ENCODE measurements at regions not wholly inside any gene's neighbourhood (a gene's known extent, or its start where the extent isn't known, plus 50 kb on each side); places are given as distances from the start of the nearest gene placed in this dataset.

DNA sequence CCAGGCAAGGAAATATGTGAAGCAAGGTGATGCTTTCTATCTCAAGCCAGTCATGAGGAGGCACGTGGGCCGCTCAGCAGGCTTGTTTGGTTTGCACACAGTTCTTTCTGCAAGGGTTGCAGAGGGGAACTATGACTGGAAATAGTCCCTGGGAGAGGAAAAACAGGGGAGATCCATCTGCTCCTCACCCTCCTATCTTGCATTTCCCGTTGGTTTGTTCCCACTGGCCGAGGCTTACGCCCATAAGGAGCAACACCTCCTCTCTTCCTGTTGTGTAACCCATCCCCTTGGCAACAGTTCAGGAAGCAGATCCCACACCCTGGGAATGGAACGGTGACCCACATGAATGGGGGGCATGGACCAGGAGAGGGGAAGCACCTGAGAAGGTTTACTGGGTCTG is 72.1 kb upstream of the MAGI1 start:
- Mint-ChIP-seq H3K27ac (ENCODE audit: low read depth) (no peak overlapping the region), H3K9me3 (no peaks in the 10 kb centered on the region), H3K27me3 (peaks cover 59% of the 10 kb centered on the region), H3K4me3 (no peak overlapping the region), H3K4me1 (no peaks in the 10 kb centered on the region), H3K36me3 (ENCODE audit: insufficient read depth) (no peaks in the 10 kb centered on the region)
- ATAC-seq (replicated peaks; ENCODE audit: extremely low read depth, poor library complexity, severe bottlenecking) = no peak
- no peak for DNase-seq (ENCODE audit: low spot score in 2 of 2)

DNA sequence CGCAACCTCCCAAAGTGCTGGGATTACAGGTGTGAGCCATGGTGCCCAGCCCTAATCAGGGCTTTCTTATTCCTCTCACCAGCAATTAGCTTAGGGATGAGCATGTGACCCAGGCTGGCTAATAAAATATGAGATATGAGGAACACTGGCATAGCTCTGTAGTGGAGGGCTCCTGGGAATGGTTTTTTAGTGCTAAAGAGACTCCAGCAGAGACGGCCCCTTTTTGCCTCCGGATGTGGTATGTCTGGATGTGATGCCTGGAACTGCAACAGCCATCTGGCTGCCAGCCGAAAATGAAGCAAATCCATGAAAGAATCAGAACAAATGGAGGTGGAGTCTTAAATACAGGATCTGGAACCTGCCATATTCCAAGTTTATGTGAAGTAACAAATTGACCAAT is 69.1 kb upstream of the MAGI1 start:
- Mint-ChIP-seq H3K4me1 (no peaks in the 10 kb centered on the region), H3K27me3 (peaks cover 39% of the 10 kb centered on the region), H3K27ac (ENCODE audit: low read depth) (no peak overlapping the region), H3K9me3 (no peaks in the 10 kb centered on the region), H3K4me3 (no peak overlapping the region), H3K36me3 (ENCODE audit: insufficient read depth) (peaks cover 2% of the 10 kb centered on the region)
- ATAC-seq (replicated peaks; ENCODE audit: extremely low read depth, poor library complexity, severe bottlenecking) = no peak
- DNase-seq (ENCODE audit: low spot score in 2 of 2) = no peak

- Mint-ChIP-seq H3K36me3 (ENCODE audit: insufficient read depth) (peaks cover 2% of the 10 kb centered on the region), H3K4me1 (no peaks in the 10 kb centered on the region), H3K4me3 (no peak overlapping the region), H3K27me3 (peaks cover 39% of the 10 kb centered on the region), H3K9me3 (no peaks in the 10 kb centered on the region), H3K27ac (ENCODE audit: low read depth) (no peak overlapping the region)
- DNase-seq (ENCODE audit: low spot score in 2 of 2) (no peak), ATAC-seq (replicated peaks; ENCODE audit: extremely low read depth, poor library complexity, severe bottlenecking) (no peak)
Observed at GRCh38 chr3:66106788-66107187, 68.1 kb upstream of the MAGI1 start.

- DNase-seq (ENCODE audit: low spot score in 2 of 2) = no peak
- no peaks in the 10 kb centered on the region for H3K9me3 Mint-ChIP-seq
- H3K27ac Mint-ChIP-seq (ENCODE audit: low read depth) = no peak overlapping the region
- H3K4me1 Mint-ChIP-seq = no peaks in the 10 kb centered on the region
- ATAC-seq (replicated peaks; ENCODE audit: extremely low read depth, poor library complexity, severe bottlenecking) = no peak
- H3K36me3 Mint-ChIP-seq (ENCODE audit: insufficient read depth) = peaks cover 2% of the 10 kb centered on the region
- peaks cover 22% of the 10 kb centered on the region for H3K27me3 Mint-ChIP-seq
- no peak overlapping the region for H3K4me3 Mint-ChIP-seq
Observed at GRCh38 chr3:66104535-66104934, 65.8 kb upstream of the MAGI1 start.

- DNase-seq (ENCODE audit: low spot score in 2 of 2) (no peak), ATAC-seq (replicated peaks; ENCODE audit: extremely low read depth, poor library complexity, severe bottlenecking) (no peak)
- Mint-ChIP-seq H3K27me3 (peaks cover 16% of the 10 kb centered on the region), H3K4me1 (no peaks in the 10 kb centered on the region), H3K9me3 (no peaks in the 10 kb centered on the region), H3K27ac (ENCODE audit: low read depth) (no peak overlapping the region), H3K4me3 (no peak overlapping the region), H3K36me3 (ENCODE audit: insufficient read depth) (peaks cover 2% of the 10 kb centered on the region)
Observed at GRCh38 chr3:66103729-66104128, 65.0 kb upstream of the MAGI1 start.

- ATAC-seq (replicated peaks; ENCODE audit: extremely low read depth, poor library complexity, severe bottlenecking) (no peak), DNase-seq (ENCODE audit: low spot score in 2 of 2) (no peak)
- H3K4me3 Mint-ChIP-seq = no peak overlapping the region
- no peaks in the 10 kb centered on the region for H3K4me1 Mint-ChIP-seq
- H3K27me3 Mint-ChIP-seq = peaks cover 9% of the 10 kb centered on the region
- no peak overlapping the region for H3K27ac Mint-ChIP-seq (ENCODE audit: low read depth)
- peaks cover 2% of the 10 kb centered on the region for H3K36me3 Mint-ChIP-seq (ENCODE audit: insufficient read depth)
- H3K9me3 Mint-ChIP-seq = no peaks in the 10 kb centered on the region
Observed at GRCh38 chr3:66101901-66102300, 63.2 kb upstream of the MAGI1 start.

- Mint-ChIP-seq H3K36me3 (ENCODE audit: insufficient read depth) (peaks cover 2% of the 10 kb centered on the region), H3K27ac (ENCODE audit: low read depth) (no peak overlapping the region), H3K4me3 (no peak overlapping the region), H3K4me1 (no peaks in the 10 kb centered on the region), H3K27me3 (peaks cover 19% of the 10 kb centered on the region), H3K9me3 (peaks cover 10% of the 10 kb centered on the region)
- ATAC-seq (replicated peaks; ENCODE audit: extremely low read depth, poor library complexity, severe bottlenecking) (no peak), DNase-seq (ENCODE audit: low spot score in 2 of 2) (no peak)
Observed at GRCh38 chr3:66099541-66100065, 60.9 kb upstream of the MAGI1 start.

GRCh38 chr3:66098436-66098835 is 59.7 kb upstream of the MAGI1 start:
- Mint-ChIP-seq H3K27me3 (peaks cover 19% of the 10 kb centered on the region), H3K4me3 (no peak overlapping the region), H3K36me3 (ENCODE audit: insufficient read depth) (no peaks in the 10 kb centered on the region), H3K4me1 (no peaks in the 10 kb centered on the region), H3K27ac (ENCODE audit: low read depth) (no peak overlapping the region), H3K9me3 (peaks cover 10% of the 10 kb centered on the region)
- ATAC-seq (replicated peaks; ENCODE audit: extremely low read depth, poor library complexity, severe bottlenecking) (no peak), DNase-seq (ENCODE audit: low spot score in 2 of 2) (no peak)

DNA sequence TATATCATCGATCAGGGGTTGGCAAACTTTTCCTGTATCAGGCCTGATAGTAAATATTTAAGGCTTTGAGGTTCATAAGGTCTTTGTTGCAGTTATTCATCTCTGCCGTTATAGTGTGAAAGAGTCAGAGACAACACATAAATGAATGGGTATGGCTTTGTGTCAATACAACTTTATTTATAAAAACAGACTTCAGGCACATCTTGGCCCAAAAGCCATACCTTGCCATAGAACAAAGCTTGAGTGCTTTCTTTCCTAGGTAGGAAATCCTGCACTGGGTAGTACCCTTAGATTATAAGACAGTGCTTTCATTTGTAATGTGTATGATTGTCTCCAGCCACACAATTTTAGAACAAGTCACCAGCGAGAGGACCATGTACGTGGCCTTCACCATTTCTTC is 58.9 kb upstream of the MAGI1 start:
- H3K4me3 Mint-ChIP-seq = no peak overlapping the region
- H3K27ac Mint-ChIP-seq (ENCODE audit: low read depth) = no peak overlapping the region
- DNase-seq (ENCODE audit: low spot score in 2 of 2) (no peak), ATAC-seq (replicated peaks; ENCODE audit: extremely low read depth, poor library complexity, severe bottlenecking) (no peak)
- peaks cover 19% of the 10 kb centered on the region for H3K27me3 Mint-ChIP-seq
- H3K9me3 Mint-ChIP-seq = peaks cover 10% of the 10 kb centered on the region
- no peaks in the 10 kb centered on the region for H3K4me1 Mint-ChIP-seq
- no peaks in the 10 kb centered on the region for H3K36me3 Mint-ChIP-seq (ENCODE audit: insufficient read depth)

- Mint-ChIP-seq H3K4me3 (no peak overlapping the region), H3K9me3 (peaks cover 10% of the 10 kb centered on the region), H3K27me3 (peaks cover 10% of the 10 kb centered on the region), H3K27ac (ENCODE audit: low read depth) (no peak overlapping the region), H3K36me3 (ENCODE audit: insufficient read depth) (peaks cover 3% of the 10 kb centered on the region), H3K4me1 (no peaks in the 10 kb centered on the region)
- ATAC-seq (replicated peaks; ENCODE audit: extremely low read depth, poor library complexity, severe bottlenecking) = no peak
- DNase-seq (ENCODE audit: low spot score in 2 of 2) = no peak
Observed at GRCh38 chr3:66095295-66096001, 56.7 kb upstream of the MAGI1 start.

DNA sequence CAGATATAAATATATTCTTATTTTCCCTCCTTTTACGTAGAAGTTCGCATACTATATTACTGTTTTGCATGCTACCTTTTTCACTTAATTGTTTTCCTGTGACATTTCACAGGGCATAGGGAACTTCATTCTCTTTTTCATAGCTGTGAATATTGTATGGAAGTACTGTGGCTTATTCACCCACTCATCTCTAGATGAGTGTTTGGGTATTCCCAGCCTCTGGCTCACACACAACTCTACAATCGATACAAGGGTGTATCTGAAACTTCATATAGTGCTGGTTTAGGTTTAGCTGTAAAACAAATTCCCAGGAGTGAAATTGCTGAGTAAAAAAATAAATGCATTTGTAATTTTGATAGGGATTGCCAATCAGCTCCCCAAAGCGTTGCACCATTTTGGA is 55.3 kb upstream of the MAGI1 start:
- ATAC-seq (replicated peaks; ENCODE audit: extremely low read depth, poor library complexity, severe bottlenecking) = no peak
- H3K9me3 Mint-ChIP-seq = peaks cover 10% of the 10 kb centered on the region
- H3K4me1 Mint-ChIP-seq = no peaks in the 10 kb centered on the region
- no peak overlapping the region for H3K4me3 Mint-ChIP-seq
- peaks cover 3% of the 10 kb centered on the region for H3K36me3 Mint-ChIP-seq (ENCODE audit: insufficient read depth)
- no peak overlapping the region for H3K27ac Mint-ChIP-seq (ENCODE audit: low read depth)
- DNase-seq (ENCODE audit: low spot score in 2 of 2) = no peak
- peaks cover 10% of the 10 kb centered on the region for H3K27me3 Mint-ChIP-seq

DNA sequence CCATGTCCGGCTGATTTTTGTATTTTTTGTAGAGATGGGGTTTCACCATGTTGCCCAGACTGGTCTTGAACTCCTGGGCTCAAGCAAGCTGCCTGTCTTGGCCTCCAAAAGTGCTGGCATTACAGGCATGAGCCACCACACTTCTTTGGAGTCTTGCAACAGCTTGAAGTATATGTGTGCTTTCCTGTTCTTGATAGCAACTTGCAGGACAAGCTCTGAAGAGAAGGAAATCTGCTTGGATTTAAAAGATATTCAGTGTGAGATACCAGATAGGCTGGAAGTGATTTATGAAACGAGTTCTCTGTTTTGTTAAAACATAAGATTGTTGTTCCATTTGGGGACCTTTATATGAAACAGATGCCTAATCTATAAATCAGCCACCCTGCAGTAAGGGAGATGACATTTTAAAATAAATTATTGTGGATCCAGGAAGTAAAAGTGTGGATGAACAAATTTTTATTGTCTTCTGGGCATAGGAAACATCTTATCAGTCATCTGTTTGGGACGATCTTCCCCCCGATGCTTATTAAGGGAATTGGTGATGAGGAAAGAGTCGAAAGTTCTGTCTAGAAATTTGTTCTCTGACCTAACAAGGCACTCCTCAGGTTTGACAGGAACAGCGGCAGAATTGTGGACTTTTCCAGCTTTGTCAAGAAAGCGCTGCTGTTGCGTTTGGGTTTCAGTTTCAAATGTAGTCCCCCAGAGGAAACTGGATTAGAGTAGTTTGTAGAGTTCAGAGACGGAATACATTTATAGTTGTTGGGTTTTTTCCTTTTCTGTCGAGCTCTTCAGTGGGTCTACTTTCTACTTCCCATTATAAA is 53.7 kb upstream of the MAGI1 start:
- ATAC-seq (replicated peaks; ENCODE audit: extremely low read depth, poor library complexity, severe bottlenecking) = no peak
- Mint-ChIP-seq H3K27me3 (peaks cover 10% of the 10 kb centered on the region), H3K4me3 (no peak overlapping the region), H3K27ac (ENCODE audit: low read depth) (no peak overlapping the region), H3K4me1 (no peaks in the 10 kb centered on the region), H3K36me3 (ENCODE audit: insufficient read depth) (peaks cover 3% of the 10 kb centered on the region), H3K9me3 (peaks cover 10% of the 10 kb centered on the region)
- DNase-seq (ENCODE audit: low spot score in 2 of 2) = no peak
